Liver (tissue), 8 donors: ENCODE measurements at regions not wholly inside any gene's neighbourhood (a gene's known extent, or its start where the extent isn't known, plus 50 kb on each side); places are given as distances from the start of the nearest gene placed in this dataset.

Source experiments
- DNase-seq: peaks from one replicate; pipeline ENCODE4 v3.0.0-alpha.2; 2017; ENCODE audit warnings: low spot score
- H3K27ac ChIP-seq, 2 donors: one replicate each; pipeline ENCODE4 v1.7.0; 2013; ENCODE audit warnings: inconsistent platforms in 2 of 2, low read length in 2 of 2, control low read depth in 1 of 2, low read depth in 1 of 2, mild to moderate bottlenecking in 1 of 2
- H3K27me3 ChIP-seq, 4 donors: one replicate each; pipeline versions ENCODE4 v1.6.1 to v1.7.0; 2013; ENCODE audit warnings: low read length in 3 of 4, inconsistent platforms in 1 of 4, mild to moderate bottlenecking in 1 of 4, moderate library complexity in 1 of 4; ENCODE audit not compliant: control insufficient read depth in 4 of 4, insufficient read depth in 4 of 4
- H3K36me3 ChIP-seq, 4 donors: one replicate each; pipeline versions ENCODE4 v1.6.1 to v1.7.0; 2013; ENCODE audit warnings: low read length in 3 of 4, mild to moderate bottlenecking in 3 of 4, low read depth in 1 of 4, moderate library complexity in 1 of 4; ENCODE audit not compliant: control insufficient read depth in 4 of 4, insufficient read depth in 3 of 4
- H3K4me1 ChIP-seq, 4 donors: one replicate each; pipeline versions ENCODE4 v1.6.1 to v1.7.0; 2013; ENCODE audit warnings: low read length in 3 of 4, mild to moderate bottlenecking in 3 of 4, moderate library complexity in 1 of 4; ENCODE audit not compliant: control insufficient read depth in 4 of 4, insufficient read depth in 4 of 4
- H3K4me3 ChIP-seq, 3 donors: one replicate each; pipeline versions ENCODE4 v1.6.1 to v1.7.0; 2013; ENCODE audit warnings: low read length in 3 of 3, control low read depth in 1 of 3, low read depth in 1 of 3, mild to moderate bottlenecking in 1 of 3
- H3K9ac ChIP-seq, 2 donors: one replicate each; pipeline ENCODE4 v1.7.0; 2013; ENCODE audit warnings: low read length in 2 of 2, mild to moderate bottlenecking in 2 of 2, moderate library complexity in 2 of 2, control low read depth in 1 of 2, low read depth in 1 of 2
- H3K9me3 ChIP-seq, 4 donors: one replicate each; pipeline versions ENCODE4 v1.6.1 to v1.7.0; 2013; ENCODE audit warnings: low read length in 3 of 4; ENCODE audit not compliant: control insufficient read depth in 4 of 4
- ATF3 ChIP-seq: IDR thresholded peaks from 2 replicates; pipeline ENCODE4 v1.6.1; 2016; ENCODE audit warnings: antibody characterized with exemption
- EGR1 ChIP-seq, 2 donors: IDR thresholded peaks; 2 replicates each; pipeline ENCODE4 v1.6.1; 2016 to 2018; ENCODE audit warnings: antibody characterized with exemption in 2 of 2, low read depth in 2 of 2
- FOXA1 ChIP-seq: IDR thresholded peaks from 2 replicates; pipeline ENCODE4 v1.6.1; 2016; ENCODE audit warnings: antibody characterized with exemption
- FOXA2 ChIP-seq: IDR thresholded peaks from 2 replicates; pipeline ENCODE4 v1.6.1; 2016; ENCODE audit warnings: antibody characterized with exemption
- GABPA ChIP-seq, 2 donors: IDR thresholded peaks in 1 of 2; conservative IDR thresholded peaks in 1 of 2; 2 replicates each; pipeline ENCODE4 v1.6.1; 2016; ENCODE audit warnings: antibody characterized with exemption in 2 of 2, mild to moderate bottlenecking in 1 of 2, moderate library complexity in 1 of 2
- HNF4A ChIP-seq, 2 donors: conservative IDR thresholded peaks; 2 replicates each; pipeline ENCODE4 v1.6.1; 2016; ENCODE audit warnings: antibody characterized with exemption in 2 of 2, mild to moderate bottlenecking in 2 of 2
- HNF4G ChIP-seq: IDR thresholded peaks from 2 replicates; pipeline ENCODE4 v1.6.1; 2016; ENCODE audit warnings: antibody characterized with exemption
- JUND ChIP-seq, 2 donors: IDR thresholded peaks; 2 replicates each; pipeline ENCODE4 v1.6.1; 2016; ENCODE audit warnings: antibody characterized with exemption in 2 of 2
- NR2F2 ChIP-seq: IDR thresholded peaks from 2 replicates; pipeline ENCODE4 v1.6.1; 2016; ENCODE audit warnings: antibody characterized with exemption
- RAD21 ChIP-seq, 2 donors: IDR thresholded peaks; 2 replicates each; pipeline ENCODE4 v1.6.1; 2016; ENCODE audit warnings: antibody characterized with exemption in 2 of 2, mild to moderate bottlenecking in 2 of 2
- REST ChIP-seq: IDR thresholded peaks from 2 replicates; pipeline ENCODE4 v1.6.1; 2016; ENCODE audit warnings: antibody characterized with exemption, mild to moderate bottlenecking
- RXRA ChIP-seq, 2 donors: IDR thresholded peaks; 2 replicates each; pipeline ENCODE4 v1.6.1; 2017 to 2018; ENCODE audit warnings: antibody characterized with exemption in 2 of 2, mild to moderate bottlenecking in 1 of 2
- SP1 ChIP-seq: IDR thresholded peaks from 2 replicates; pipeline ENCODE4 v1.6.1; 2018; ENCODE audit warnings: antibody characterized with exemption, mild to moderate bottlenecking
- TAF1 ChIP-seq: conservative IDR thresholded peaks from 2 replicates; pipeline ENCODE4 v1.6.1; 2016; ENCODE audit warnings: antibody characterized with exemption, mild to moderate bottlenecking
- YY1 ChIP-seq: IDR thresholded peaks from 2 replicates; pipeline ENCODE4 v1.6.1; 2016; ENCODE audit warnings: antibody characterized with exemption, mild to moderate bottlenecking
- WGBS: extraction: QIAGEN DNeasy Blood & Tissue Kit; methylation state at CpG from one replicate; pipeline ENCODE4 v1.1.7; 2013; 5-methylcytosine and 5-hydroxymethylcytosine counted together
- TF ChIP-seq, protein P1 (sequence below): fragments of 150-350 bp; IDR thresholded peaks from 2 replicates; pipeline ENCODE4 v1.5.1; 2017; ENCODE audit warnings: improper control_type of control experiment, low read depth, low read length; ENCODE audit not compliant: missing input control
- TF ChIP-seq, protein P2 (sequence below): IDR thresholded peaks from 2 replicates; pipeline ENCODE4 v1.6.1; 2016; ENCODE audit warnings: antibody characterized with exemption
- TF ChIP-seq, protein P3 (sequence below): IDR thresholded peaks from 2 replicates; pipeline ENCODE4 v1.6.1; 2016; ENCODE audit warnings: antibody characterized with exemption
- donor health status: healthy.
- donor health status: healthy.
- donor health status: healthy.
- donor health status: healthy.
- donor health status: healthy.

- DNase-seq: no peak
- H3K9me3 ChIP-seq: no peaks in the 10 kb centered on the region
- H3K27me3 ChIP-seq: no peaks in the 10 kb centered on the region
- TF ChIP-seq FOXA1: no peak
- TF ChIP-seq HNF4A (conservative IDR thresholded peaks at IDR 0.05): no peak
- TF ChIP-seq, protein P1, sequence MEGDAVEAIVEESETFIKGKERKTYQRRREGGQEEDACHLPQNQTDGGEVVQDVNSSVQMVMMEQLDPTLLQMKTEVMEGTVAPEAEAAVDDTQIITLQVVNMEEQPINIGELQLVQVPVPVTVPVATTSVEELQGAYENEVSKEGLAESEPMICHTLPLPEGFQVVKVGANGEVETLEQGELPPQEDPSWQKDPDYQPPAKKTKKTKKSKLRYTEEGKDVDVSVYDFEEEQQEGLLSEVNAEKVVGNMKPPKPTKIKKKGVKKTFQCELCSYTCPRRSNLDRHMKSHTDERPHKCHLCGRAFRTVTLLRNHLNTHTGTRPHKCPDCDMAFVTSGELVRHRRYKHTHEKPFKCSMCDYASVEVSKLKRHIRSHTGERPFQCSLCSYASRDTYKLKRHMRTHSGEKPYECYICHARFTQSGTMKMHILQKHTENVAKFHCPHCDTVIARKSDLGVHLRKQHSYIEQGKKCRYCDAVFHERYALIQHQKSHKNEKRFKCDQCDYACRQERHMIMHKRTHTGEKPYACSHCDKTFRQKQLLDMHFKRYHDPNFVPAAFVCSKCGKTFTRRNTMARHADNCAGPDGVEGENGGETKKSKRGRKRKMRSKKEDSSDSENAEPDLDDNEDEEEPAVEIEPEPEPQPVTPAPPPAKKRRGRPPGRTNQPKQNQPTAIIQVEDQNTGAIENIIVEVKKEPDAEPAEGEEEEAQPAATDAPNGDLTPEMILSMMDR: no peak
- TF ChIP-seq ATF3: no peak
- TF ChIP-seq FOXA2: no peak
- no peak for TF ChIP-seq RXRA (IDR thresholded peaks at IDR 0.05)
- no peak for TF ChIP-seq RAD21 (IDR thresholded peaks at IDR 0.05)
- no peak for TF ChIP-seq JUND (IDR thresholded peaks at IDR 0.05)
- TF ChIP-seq, protein P2, sequence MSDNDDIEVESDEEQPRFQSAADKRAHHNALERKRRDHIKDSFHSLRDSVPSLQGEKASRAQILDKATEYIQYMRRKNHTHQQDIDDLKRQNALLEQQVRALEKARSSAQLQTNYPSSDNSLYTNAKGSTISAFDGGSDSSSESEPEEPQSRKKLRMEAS: no peak
- no peak for TF ChIP-seq EGR1 (IDR thresholded peaks at IDR 0.05; ENCODE audit: low read depth in 2 of 2)
- no peak for TF ChIP-seq NR2F2
- TF ChIP-seq TAF1: no peak
- TF ChIP-seq, protein P3, sequence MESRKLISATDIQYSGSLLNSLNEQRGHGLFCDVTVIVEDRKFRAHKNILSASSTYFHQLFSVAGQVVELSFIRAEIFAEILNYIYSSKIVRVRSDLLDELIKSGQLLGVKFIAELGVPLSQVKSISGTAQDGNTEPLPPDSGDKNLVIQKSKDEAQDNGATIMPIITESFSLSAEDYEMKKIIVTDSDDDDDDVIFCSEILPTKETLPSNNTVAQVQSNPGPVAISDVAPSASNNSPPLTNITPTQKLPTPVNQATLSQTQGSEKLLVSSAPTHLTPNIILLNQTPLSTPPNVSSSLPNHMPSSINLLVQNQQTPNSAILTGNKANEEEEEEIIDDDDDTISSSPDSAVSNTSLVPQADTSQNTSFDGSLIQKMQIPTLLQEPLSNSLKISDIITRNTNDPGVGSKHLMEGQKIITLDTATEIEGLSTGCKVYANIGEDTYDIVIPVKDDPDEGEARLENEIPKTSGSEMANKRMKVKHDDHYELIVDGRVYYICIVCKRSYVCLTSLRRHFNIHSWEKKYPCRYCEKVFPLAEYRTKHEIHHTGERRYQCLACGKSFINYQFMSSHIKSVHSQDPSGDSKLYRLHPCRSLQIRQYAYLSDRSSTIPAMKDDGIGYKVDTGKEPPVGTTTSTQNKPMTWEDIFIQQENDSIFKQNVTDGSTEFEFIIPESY: no peak
- TF ChIP-seq REST: no peak
- TF ChIP-seq SP1: no peak
- no peak for TF ChIP-seq GABPA (IDR thresholded peaks at IDR 0.05 in 1 of 2, conservative IDR thresholded peaks at IDR 0.05 in 1 of 2)
- TF ChIP-seq YY1: no peak
- no peak for TF ChIP-seq HNF4G
- no peak overlapping the region for H3K27ac ChIP-seq
- H3K4me3 ChIP-seq: no peak overlapping the region
- no peak overlapping the region for H3K9ac ChIP-seq
- 70% methylated on average over 4 of the region's 4 CpGs for WGBS
- no peaks in the 10 kb centered on the region for H3K36me3 ChIP-seq
- H3K4me1 ChIP-seq: no peaks in the 10 kb centered on the region
Measured at GRCh38 chr1:118429856-118430255, 244.8 kb upstream of the SPAG17 start.
